HG03066 (cell line): ENCODE measurements at regions not wholly inside any gene's neighbourhood (a gene's known extent, or its start where the extent isn't known, plus 50 kb on each side); places are given as distances from the start of the nearest gene placed in this dataset.
"Not testable (repeated sequence)": the region's sequence is repeated elsewhere in the genome, so short reads cannot be mapped to it uniquely, and the experiment has no call there.

Experiments used
- ATAC-seq: cut with Tn5 transposase; IDR thresholded peaks from one replicate; pipeline ENCODE4 v1.9.1; 2021; ENCODE audit warnings: low read depth; ENCODE audit not compliant: unreplicated experiment

GRCh38 chr17:36842231-36842819, 95.0 kb upstream of the LHX1 start:
- no peak for ATAC-seq

- no peak for ATAC-seq
Observed at GRCh38 chr17:36842963-36843558, 94.2 kb upstream of the LHX1 start.

- no peak for ATAC-seq
Observed at GRCh38 chr17:36844013-36844412, 93.3 kb upstream of the LHX1 start.

- ATAC-seq: no peak
Observed at GRCh38 chr17:36844601-36845000, 92.7 kb upstream of the LHX1 start.

GRCh38 chr17:36845916-36846315, 91.4 kb upstream of the LHX1 start:
- ATAC-seq: no peak

- ATAC-seq: no peak
Observed at GRCh38 chr17:36846410-36847292, 90.6 kb upstream of the LHX1 start.

- ATAC-seq: no peak
Observed at GRCh38 chr17:36848008-36848902, 89.0 kb upstream of the LHX1 start.

GRCh38 chr17:36849020-36849419, 88.3 kb upstream of the LHX1 start:
- ATAC-seq: not testable (repeated sequence)

GRCh38 chr17:36849871-36850348, 87.4 kb upstream of the LHX1 start:
- peak; percentile 60 for ATAC-seq

- ATAC-seq: no peak
Observed at GRCh38 chr17:36850790-36851189, 86.5 kb upstream of the LHX1 start.

- no peak for ATAC-seq
Observed at GRCh38 chr17:36851250-36851649, 86.0 kb upstream of the LHX1 start.

- not testable (repeated sequence) for ATAC-seq
Observed at GRCh38 chr17:36852478-36852877, 84.8 kb upstream of the LHX1 start.

GRCh38 chr17:36854982-36855381, 82.3 kb upstream of the LHX1 start:
- ATAC-seq: no peak

GRCh38 chr17:36855459-36855858, 81.8 kb upstream of the LHX1 start:
- no peak for ATAC-seq

GRCh38 chr17:36856222-36856621, 81.1 kb upstream of the LHX1 start:
- ATAC-seq: no peak

- ATAC-seq: no peak
Observed at GRCh38 chr17:36856903-36857381, 80.3 kb upstream of the LHX1 start.

- ATAC-seq: no peak
Observed at GRCh38 chr17:36857698-36858097, 79.6 kb upstream of the LHX1 start.

- ATAC-seq: no peak
Observed at GRCh38 chr17:36858119-36859002, 78.9 kb upstream of the LHX1 start.

- no peak for ATAC-seq
Observed at GRCh38 chr17:36859003-36859300, 78.3 kb upstream of the LHX1 start.

GRCh38 chr17:36859706-36860105, 77.6 kb upstream of the LHX1 start:
- no peak for ATAC-seq
